ENCODE measurements at regions not wholly inside any gene's neighbourhood (a gene's known extent, or its start where the extent isn't known, plus 50 kb on each side); places are given as distances from the start of the nearest gene placed in this dataset.
"Not testable (repeated sequence)": the region's sequence is repeated elsewhere in the genome, so short reads cannot be mapped to it uniquely, and the experiment has no call there.

DNA sequence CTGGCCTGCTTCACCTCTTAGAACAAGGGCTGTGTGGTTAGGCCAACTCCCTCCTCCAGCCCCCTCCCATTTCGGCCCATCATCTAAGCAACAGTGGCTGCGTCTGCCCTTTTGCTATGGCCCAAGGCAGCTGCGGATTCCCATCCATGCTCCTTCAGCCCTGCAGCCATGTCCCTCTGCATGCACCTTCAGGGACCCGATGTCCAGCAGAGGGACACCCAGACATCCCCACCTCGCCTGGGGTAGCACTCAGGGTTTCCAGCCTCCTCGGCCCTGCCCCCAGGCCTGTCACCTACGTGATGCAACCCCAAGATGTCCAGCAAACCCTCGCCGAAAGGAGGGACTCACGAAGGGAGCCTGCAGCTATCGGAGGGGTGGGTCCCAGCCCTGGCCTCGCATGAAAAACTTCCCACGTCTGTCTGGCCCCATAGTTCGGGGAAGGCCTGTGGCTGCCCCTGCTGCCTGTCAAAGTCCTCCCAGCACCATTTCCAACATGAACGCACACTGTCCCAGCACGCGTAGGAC lies 194.4 kb downstream of the CTTN start:
- no peak for DNase-seq (ENCODE audit: low spot score)

DNA sequence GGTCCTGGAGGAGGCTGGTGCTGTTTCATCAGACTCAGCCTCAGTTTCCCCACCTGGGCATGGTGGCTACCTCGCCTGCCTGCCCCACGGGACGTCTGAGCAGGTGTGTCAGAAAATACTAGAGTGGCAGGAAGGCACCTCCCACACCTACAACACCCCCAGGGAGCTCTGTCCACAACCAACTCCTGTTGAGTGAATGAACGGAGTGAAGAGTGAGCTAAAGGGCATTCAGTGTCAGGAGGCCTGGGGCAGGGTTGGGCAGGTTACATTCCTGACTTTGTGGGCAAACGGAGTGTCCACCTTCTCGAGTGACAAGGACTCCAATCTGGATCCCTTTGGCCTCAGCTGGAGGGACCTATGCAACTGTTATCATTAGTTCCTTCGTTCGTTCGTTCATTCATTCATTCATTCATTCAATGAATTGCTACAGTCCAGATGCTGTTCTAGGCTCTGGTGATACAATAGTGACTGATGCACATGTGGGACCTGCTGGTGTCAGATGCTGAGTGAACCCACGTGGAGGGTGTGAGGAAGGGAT lies 195.2 kb downstream of the CTTN start:
- no peak for DNase-seq (ENCODE audit: low spot score)

DNA sequence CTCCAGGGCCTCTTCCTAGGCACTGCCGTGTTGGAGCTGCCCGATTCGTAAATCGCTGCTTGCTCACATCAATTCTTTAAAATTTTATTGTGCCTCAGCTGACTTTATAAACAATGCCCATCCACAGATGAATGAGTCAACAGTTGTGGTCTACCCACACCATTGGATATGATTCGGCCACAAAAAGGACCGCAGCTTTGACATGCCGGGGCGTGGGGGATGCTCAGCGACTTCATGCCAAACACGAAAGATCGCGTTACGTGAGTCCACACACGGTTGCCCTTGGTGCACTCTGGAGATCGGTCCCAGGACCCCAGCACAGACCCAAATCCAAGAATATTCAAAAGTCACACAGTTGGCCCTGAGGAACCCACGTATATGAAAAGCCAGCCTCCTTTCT lies 195.7 kb downstream of the CTTN start:
- DNase-seq (ENCODE audit: low spot score), result no peak

DNA sequence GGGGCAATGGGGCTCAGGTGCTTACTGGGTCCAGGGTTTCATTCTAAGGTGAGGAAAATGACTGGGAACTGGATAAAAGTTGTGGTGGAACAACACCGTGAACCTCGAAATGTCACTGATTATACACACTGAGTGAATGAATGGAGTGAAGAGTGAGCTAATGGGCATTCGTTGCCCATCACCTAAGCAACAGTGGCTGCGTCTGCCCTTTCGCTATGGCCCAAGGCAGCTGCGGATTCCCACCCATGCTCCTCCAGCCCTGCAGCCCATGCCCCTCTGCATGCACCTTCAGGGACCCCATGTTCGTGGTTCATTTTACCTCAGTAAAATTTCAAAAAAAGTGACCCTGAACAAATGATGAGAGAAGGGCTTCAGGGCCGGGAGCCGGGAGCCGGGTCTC lies 196.3 kb downstream of the CTTN start:
- DNase-seq (ENCODE audit: low spot score), result no peak

- no peak for DNase-seq (ENCODE audit: low spot score)
Measured at GRCh38 chr11:70595016-70595415, 196.7 kb downstream of the CTTN start.

DNA sequence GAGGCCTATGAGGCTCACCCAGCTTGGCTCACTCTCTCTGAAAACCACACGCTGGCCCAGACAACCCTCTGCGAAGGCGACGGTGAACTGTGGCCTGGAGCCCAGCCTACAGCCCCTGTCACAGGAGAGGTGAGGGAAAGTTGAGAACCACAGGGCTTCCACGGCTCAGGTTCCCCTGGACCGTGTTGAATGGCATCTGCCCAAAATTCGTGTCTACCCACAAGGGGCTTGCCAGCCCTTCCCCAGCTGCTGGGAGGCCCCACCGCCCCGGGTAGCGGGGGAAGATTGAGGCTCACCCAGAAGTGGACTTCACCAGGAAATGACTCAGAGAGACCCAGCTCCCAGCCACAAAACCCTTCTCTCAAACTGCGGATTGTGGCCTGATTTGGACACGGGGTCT lies 197.1 kb downstream of the CTTN start:
- DNase-seq (ENCODE audit: low spot score), result no peak

DNA sequence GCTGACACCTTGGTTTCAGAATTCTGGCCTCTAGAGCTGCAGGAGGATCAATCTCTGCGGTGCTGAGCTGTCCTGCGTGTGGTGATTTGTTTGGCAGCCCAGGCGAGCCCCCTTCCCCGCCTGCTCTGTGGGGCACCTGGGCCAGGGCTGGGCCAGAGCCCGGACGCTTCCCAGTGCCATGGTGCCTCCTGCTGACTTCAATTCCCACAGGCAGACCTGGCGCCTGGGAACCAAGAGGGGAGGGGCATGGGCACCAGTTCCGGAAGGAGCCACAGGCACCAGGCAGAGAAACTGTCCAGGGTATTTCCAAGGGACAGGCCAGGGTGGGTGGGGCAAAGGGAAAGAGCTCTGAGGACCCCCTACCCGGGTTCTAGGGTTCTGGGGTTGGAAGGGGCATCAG lies 197.8 kb downstream of the CTTN start:
- DNase-seq (ENCODE audit: low spot score), result no peak

DNA sequence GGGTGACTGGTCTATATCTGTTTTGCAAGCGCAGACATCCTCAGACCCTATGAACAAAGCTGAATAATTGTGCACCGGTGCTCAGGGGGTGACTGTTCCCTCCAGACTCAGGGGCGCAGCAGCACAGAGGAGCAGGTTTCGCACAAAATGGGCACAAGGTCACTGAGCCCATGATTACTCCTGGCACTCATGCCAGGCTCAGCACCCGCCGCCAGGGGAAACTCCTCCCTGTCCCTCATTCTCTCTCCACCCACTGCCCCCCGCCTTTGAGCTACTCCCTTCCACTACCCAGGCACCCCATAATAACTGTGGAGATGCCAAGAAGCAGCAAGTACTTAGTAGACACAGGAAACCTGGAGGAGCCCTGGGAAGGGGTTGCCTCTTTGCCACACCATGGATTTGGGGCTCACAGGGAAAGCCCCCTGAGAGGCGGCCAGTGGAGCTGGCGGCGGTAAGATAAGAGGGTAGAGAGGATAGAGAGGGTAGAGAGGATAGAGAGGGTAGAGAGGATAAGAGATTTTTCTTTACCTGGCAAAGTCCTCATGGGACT lies 198.8 kb downstream of the CTTN start:
- no peak for DNase-seq (ENCODE audit: low spot score)

DNA sequence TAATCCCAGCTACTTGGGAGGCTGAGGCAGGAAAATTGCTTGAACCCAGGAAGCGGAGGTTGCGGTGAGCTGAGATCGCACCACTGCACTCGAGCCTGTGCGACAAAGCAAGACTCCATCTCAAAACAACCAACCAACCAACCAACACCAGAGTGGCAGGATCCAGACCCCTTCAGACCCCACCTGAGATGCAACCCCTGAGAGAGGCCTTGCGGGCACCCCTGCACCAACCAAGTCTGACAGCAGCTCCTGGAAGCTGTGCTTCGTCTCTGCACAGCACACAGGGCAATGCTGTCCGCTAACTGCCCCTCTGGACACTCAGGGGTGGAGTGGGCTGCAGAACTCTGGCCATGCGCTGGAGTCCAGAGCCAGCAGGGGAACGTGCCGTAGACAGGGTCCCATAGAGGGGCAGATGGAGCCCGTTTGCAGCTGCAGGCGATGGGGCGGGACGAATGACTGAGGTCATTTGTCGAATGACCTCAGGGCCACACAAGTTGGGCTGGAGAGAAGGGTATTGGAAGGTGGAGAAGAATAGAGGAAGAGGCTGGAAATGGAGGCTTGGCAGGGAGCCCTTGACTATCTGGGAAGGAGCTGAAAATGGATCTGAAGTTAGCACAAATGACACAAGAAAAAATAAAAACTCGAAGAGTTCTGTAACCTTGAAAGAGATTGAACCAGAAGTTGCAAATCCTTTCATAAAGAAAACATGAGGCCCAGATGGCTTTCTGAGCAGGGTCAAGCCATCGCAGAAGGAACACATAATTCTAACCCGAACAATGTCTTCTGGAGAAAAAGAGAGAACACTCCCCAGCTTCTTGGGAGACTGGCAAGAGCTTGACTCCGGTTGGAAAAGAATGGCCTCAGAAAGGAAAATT lies 199.7 kb downstream of the CTTN start:
- DNase-seq (ENCODE audit: low spot score), result no peak

DNA sequence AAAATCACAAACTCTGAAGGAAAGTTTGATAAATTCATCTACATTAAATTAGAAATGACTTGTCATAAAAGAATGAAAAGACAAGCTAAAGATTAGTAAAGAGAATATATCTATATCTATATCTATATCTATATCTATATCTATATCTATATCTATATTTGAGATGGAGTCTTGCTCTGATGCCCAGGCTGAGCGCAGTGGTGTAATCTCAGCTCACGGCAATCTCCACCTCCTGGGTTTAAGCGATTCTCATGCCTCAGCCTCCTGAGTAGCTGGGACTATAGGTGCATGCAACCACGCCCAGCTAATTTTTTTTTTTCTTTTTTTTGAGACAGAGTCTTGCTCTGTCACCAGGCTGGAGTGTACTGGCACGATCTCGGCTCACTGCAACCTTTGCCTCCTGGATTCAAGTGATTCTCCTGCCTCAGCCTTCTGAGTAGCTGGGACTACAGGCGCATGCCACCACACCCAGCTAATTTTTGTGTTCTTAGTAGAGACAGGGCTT lies 202.6 kb downstream of the CTTN start:
- not testable (repeated sequence) for DNase-seq (ENCODE audit: low spot score)

- DNase-seq (ENCODE audit: low spot score), result no peak
Measured at GRCh38 chr11:70601861-70602538, 203.7 kb downstream of the CTTN start.

GRCh38 chr11:70603114-70603755 lies 204.9 kb downstream of the CTTN start:
- no peak for DNase-seq (ENCODE audit: low spot score)

GRCh38 chr11:70603756-70604211 lies 205.5 kb downstream of the CTTN start:
- no peak for DNase-seq (ENCODE audit: low spot score)

DNA sequence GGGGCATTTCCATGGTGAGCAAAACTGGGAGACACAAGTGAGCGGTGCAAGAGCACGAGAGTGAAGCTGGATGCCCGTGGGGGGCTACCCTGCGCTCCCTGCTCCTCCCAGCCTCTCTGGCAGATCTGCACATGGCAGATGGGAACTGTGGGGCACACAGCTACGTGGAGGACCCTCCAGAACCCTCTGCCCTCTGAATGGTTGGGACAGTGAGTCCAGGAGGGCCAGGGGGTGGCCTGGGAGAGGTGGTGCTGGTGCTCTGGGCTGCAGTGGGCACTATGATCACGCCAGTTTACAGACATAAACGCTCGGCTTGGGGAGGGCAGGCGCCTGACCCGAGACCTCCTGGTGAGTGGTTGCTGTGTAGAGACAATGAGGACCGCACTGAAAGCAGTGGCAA lies 205.9 kb downstream of the CTTN start:
- no peak for DNase-seq (ENCODE audit: low spot score)

DNA sequence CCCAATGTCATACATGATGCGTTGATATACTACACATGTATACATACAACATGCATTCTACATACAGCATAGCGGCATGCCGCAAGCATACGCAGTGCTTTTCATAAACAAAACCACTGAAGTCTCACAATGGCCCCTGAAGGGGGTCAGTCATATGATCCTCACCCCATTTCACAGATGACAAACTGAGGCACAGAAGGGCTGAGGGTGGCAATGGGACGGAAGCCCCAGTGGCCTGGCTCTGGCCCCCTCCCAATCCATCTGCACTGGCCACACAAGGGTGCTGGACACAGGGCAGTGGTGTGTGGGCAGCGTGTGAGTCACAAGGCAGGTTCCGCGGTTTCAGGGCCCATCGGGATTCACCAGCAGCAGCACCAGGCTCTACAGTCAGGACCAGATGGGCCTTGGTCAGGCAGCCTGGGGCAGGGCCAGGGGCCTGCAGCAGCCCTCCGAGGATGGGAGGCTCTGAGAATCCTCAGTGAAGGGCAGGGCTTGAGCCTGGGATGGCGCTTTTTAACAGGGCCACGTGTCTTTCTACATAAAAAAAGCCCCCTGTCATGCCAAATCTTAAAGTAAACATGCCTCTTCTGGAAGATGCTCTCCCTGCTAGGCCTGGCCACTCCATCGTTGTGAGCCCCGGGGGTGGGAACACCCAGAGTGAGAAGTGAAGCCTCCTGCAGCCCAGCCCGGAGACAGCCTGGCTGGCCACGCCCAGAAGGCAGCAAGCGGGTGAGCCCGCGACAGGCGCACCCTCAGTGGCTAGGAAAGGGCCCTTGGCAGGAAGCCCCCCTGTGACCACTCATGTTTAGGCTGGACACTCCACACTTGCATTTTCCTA lies 206.5 kb downstream of the CTTN start:
- DNase-seq (ENCODE audit: low spot score), result no peak

- DNase-seq (ENCODE audit: low spot score), result no peak
Measured at GRCh38 chr11:70605468-70605815, 207.1 kb downstream of the CTTN start.

- no peak for DNase-seq (ENCODE audit: low spot score)
Measured at GRCh38 chr11:70605846-70606245, 207.5 kb downstream of the CTTN start.

DNA sequence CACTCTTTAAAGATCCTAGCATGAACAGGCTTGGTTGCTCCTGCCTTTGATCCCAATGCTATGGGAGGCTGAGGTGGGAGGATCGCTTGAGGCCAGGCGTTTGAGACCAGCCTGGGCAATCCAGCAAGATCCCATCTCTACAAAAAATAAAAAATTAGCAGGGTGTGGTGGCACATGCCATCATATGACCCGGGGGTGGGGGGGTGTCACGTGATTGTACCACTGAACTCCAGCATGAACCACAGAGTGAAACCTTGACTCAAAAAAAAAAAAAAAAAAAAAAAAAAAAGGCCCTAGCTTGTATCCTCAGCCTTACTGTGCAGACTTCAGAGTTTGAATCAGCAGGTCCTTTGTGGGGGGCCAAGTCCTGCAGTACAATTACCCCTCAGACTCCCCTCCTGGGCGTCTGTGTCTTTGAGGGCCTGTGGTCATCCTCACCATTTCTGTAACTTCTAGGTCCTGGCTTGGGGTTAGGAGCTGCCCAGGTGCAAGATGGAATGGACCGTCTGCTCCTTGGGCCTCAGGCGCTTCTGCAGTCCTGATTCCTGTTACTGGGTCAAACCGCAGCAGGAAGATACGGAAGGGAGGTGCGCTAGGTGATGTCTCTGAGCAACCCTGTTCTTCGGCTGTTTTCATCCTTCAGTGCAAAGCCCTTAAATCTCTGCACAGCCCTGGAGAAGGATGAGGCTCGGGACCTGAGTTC lies 208.1 kb downstream of the CTTN start:
- DNase-seq (ENCODE audit: low spot score), result no peak

- no peak for DNase-seq (ENCODE audit: low spot score)
Measured at GRCh38 chr11:70606951-70607330, 208.6 kb downstream of the CTTN start.

DNA sequence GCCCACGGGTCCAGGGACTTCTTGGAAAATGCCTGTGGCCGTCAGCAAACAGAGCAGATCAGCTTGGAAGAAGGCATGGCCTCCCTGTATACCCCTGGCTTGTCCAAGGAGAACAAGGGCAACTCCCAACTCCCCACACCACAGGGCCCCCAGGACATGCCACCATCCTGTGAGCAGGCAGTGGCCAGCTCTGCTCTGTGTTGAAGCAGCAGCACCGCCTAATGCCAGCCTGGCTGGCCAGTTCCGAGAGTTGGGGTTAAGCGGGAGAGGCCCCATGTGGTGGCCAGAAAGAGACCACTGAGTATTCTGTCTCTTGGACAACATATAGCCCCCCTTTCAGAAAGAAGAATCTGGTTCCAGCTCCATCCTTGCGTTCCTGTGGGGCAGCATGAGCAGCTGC lies 209.2 kb downstream of the CTTN start:
- no peak for DNase-seq (ENCODE audit: low spot score)
